Vagina (tissue), 2 donors: ENCODE measurements at regions not wholly inside any gene's neighbourhood (a gene's known extent, or its start where the extent isn't known, plus 50 kb on each side); places are given as distances from the start of the nearest gene placed in this dataset.

Source experiments
- POLR2A ChIP-seq, 2 donors: fragments of 450-650 bp; IDR thresholded peaks; one replicate each; pipeline ENCODE4 v1.6.1; 2017; ENCODE audit warnings: antibody characterized with exemption in 2 of 2, mild to moderate bottlenecking in 2 of 2, moderate library complexity in 2 of 2
- TF ChIP-seq, protein P1 (sequence below), 3 experiments: fragments of 450-650 bp in 2 of 3; fragments of 200-600 bp in 1 of 3; sonication (generic) in 1 of 3; IDR thresholded peaks; one replicate each; pipeline ENCODE4 v1.5.1; 2017 to 2019; ENCODE audit warnings: antibody characterized with exemption in 3 of 3, mild to moderate bottlenecking in 2 of 3, moderate library complexity in 2 of 3

DNA sequence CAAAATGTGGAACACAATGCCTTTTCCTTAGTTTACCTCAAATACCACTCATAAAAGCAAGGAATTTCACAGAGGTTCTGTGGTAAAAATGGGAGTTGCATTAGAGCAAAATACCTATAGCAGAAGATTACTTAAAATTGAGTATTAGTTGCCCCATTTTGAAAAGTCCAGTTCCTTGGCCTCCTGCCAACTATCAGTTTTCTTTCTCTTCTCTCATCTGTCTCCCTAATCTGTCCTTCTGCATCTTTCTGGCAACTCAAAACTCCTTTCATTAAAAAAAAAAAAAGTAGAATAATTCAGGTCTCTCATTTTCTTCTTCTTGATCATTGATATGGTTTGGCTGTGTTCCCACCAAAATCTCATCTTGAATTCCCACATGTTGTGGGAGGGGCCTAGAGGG lies 127.3 kb downstream of the ATP23 start:
- TF ChIP-seq, protein P1, sequence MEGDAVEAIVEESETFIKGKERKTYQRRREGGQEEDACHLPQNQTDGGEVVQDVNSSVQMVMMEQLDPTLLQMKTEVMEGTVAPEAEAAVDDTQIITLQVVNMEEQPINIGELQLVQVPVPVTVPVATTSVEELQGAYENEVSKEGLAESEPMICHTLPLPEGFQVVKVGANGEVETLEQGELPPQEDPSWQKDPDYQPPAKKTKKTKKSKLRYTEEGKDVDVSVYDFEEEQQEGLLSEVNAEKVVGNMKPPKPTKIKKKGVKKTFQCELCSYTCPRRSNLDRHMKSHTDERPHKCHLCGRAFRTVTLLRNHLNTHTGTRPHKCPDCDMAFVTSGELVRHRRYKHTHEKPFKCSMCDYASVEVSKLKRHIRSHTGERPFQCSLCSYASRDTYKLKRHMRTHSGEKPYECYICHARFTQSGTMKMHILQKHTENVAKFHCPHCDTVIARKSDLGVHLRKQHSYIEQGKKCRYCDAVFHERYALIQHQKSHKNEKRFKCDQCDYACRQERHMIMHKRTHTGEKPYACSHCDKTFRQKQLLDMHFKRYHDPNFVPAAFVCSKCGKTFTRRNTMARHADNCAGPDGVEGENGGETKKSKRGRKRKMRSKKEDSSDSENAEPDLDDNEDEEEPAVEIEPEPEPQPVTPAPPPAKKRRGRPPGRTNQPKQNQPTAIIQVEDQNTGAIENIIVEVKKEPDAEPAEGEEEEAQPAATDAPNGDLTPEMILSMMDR (IDR thresholded peaks at IDR 0.05), result no peak
- TF ChIP-seq POLR2A (IDR thresholded peaks at IDR 0.05), result no peak
